SK-N-SH (cell line): ENCODE measurements at regions not wholly inside any gene's neighbourhood (a gene's known extent, or its start where the extent isn't known, plus 50 kb on each side); places are given as distances from the start of the nearest gene placed in this dataset.

Experiments
- EP300 ChIP-seq, 2 experiments: IDR thresholded peaks; 2 replicates each; pipeline versions ENCODE4 v1.4.0 to v1.6.1; 2012; ENCODE audit warnings: borderline replicate concordance in 1 of 2, low read depth in 1 of 2, low read length in 1 of 2
- GABPA ChIP-seq: IDR thresholded peaks from 2 replicates; pipeline ENCODE4 v1.4.0; 2012; ENCODE audit warnings: low read depth, mild to moderate bottlenecking
- MXI1 ChIP-seq: IDR thresholded peaks from 2 replicates; pipeline ENCODE4 v1.6.1; 2012; ENCODE audit warnings: mild to moderate bottlenecking, low read depth, low read length, improper control_type of control experiment
- POLR2AphosphoS5 ChIP-seq: IDR thresholded peaks from 2 replicates; pipeline ENCODE4 v1.6.1; 2012; ENCODE audit warnings: low read depth, low read length
- RAD21 ChIP-seq: IDR thresholded peaks from 2 replicates; pipeline ENCODE4 v1.6.1; 2012; ENCODE audit warnings: mild to moderate bottlenecking, low read length
- REST ChIP-seq: IDR thresholded peaks from 2 replicates; pipeline ENCODE4 v1.6.1; 2012; ENCODE audit warnings: mild to moderate bottlenecking, low read depth, low read length, moderate library complexity
- SMC3 ChIP-seq: IDR thresholded peaks from 2 replicates; pipeline ENCODE4 v1.6.1; 2012; ENCODE audit warnings: low read depth, low read length, improper control_type of control experiment
- TAF1 ChIP-seq: IDR thresholded peaks from 2 replicates; pipeline ENCODE4 v1.6.1; 2012; ENCODE audit warnings: low read depth, mild to moderate bottlenecking, low read length, moderate library complexity, borderline replicate concordance
- TEAD4 ChIP-seq: IDR thresholded peaks from 2 replicates; pipeline ENCODE4 v1.4.0; 2012; ENCODE audit warnings: mild to moderate bottlenecking, borderline replicate concordance; ENCODE audit not compliant: insufficient read depth
- TF ChIP-seq, protein P1 (sequence below): fragments of 200-600 bp; sonication (generic); IDR thresholded peaks from 2 replicates; pipeline ENCODE4 v1.6.1; 2017; ENCODE audit warnings: antibody characterized with exemption, mild to moderate bottlenecking, moderate library complexity
- TF ChIP-seq, protein P2 (sequence below): IDR thresholded peaks from 2 replicates; pipeline ENCODE4; 2012

- TF ChIP-seq, protein P1, sequence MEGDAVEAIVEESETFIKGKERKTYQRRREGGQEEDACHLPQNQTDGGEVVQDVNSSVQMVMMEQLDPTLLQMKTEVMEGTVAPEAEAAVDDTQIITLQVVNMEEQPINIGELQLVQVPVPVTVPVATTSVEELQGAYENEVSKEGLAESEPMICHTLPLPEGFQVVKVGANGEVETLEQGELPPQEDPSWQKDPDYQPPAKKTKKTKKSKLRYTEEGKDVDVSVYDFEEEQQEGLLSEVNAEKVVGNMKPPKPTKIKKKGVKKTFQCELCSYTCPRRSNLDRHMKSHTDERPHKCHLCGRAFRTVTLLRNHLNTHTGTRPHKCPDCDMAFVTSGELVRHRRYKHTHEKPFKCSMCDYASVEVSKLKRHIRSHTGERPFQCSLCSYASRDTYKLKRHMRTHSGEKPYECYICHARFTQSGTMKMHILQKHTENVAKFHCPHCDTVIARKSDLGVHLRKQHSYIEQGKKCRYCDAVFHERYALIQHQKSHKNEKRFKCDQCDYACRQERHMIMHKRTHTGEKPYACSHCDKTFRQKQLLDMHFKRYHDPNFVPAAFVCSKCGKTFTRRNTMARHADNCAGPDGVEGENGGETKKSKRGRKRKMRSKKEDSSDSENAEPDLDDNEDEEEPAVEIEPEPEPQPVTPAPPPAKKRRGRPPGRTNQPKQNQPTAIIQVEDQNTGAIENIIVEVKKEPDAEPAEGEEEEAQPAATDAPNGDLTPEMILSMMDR = no peak
- TF ChIP-seq POLR2AphosphoS5 (no peak), SMC3 (no peak), REST (no peak), TAF1 (no peak), RAD21 (no peak), MXI1 (no peak), EP300 (IDR thresholded peaks at IDR 0.05; ENCODE audit: borderline replicate concordance in 1 of 2, low read depth in 1 of 2, low read length in 1 of 2) (no peak), TEAD4 (no peak), GABPA (no peak)
- TF ChIP-seq, protein P2, sequence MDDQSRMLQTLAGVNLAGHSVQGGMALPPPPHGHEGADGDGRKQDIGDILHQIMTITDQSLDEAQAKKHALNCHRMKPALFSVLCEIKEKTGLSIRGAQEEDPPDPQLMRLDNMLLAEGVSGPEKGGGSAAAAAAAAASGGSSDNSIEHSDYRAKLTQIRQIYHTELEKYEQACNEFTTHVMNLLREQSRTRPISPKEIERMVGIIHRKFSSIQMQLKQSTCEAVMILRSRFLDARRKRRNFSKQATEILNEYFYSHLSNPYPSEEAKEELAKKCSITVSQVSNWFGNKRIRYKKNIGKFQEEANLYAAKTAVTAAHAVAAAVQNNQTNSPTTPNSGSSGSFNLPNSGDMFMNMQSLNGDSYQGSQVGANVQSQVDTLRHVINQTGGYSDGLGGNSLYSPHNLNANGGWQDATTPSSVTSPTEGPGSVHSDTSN = no peak
Observed at GRCh38 chr4:102170910-102171309, 174.4 kb downstream of the SLC39A8 start.
